Lower leg skin (tissue), 4 donors: ENCODE measurements at regions not wholly inside any gene's neighbourhood (a gene's known extent, or its start where the extent isn't known, plus 50 kb on each side); places are given as distances from the start of the nearest gene placed in this dataset.

ENCODE experiments used
- DNase-seq, 2 donors: peaks; one replicate each; pipeline ENCODE4 v3.0.0-alpha.2; 2019; ENCODE audit warnings: low spot score in 2 of 2
- H3K4me3 ChIP-seq: fragments of 200-600 bp; sonication (generic); 2 replicates; pipeline ENCODE4 v1.5.1; 2017; ENCODE audit warnings: mild to moderate bottlenecking, low read depth; ENCODE audit not compliant: poor library complexity, severe bottlenecking
- POLR2A ChIP-seq, 2 donors: fragments of 450-650 bp; IDR thresholded peaks; one replicate each; pipeline ENCODE4 v1.6.1; 2016 to 2017; ENCODE audit warnings: antibody characterized with exemption in 2 of 2, mild to moderate bottlenecking in 1 of 2, moderate library complexity in 1 of 2
- WGBS, 2 donors: methylation state at CpG; one replicate each; pipeline ENCODE4 v1.1.5; 2018; 5-methylcytosine and 5-hydroxymethylcytosine counted together
- intact Hi-C: fragments of 100-400 bp; cut with DNase I; formaldehyde crosslinking; loops from one replicate; pipeline ENCODE4 v1.15.0; 2023; ENCODE audit warnings: low total_unique reads
- TF ChIP-seq, protein P1 (sequence below), 3 donors: fragments of 450-650 bp; IDR thresholded peaks; one replicate each; pipeline ENCODE4 v1.5.1; 2016; ENCODE audit warnings: antibody characterized with exemption in 3 of 3, mild to moderate bottlenecking in 3 of 3, moderate library complexity in 2 of 3

DNA sequence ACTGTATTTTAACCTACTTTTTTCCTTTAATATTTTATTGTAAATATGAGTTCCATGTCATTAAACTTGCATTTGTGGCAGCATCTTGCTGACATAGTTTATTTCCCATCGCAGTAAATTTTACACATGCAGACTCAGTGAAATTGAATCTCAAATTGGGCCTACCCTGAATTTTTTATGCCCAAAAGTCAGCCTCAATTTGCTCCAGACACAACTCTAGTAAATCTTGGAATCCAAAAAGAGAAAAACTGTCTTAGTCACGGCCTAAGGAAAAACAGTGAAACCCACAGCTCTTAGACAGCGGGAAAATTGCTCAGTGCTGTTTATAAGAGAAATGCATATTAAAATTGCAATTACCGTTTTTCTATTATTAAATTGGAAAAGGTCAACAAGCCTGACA lies 85.3 kb upstream of the PCSK2 start:
- no peak for DNase-seq
- H3K4me3 ChIP-seq = no peak overlapping the region
- intact Hi-C loops = no loop called here
- WGBS, 2 donors = 61 to 66% methylated on average over 4 of the region's 4 CpGs
- no peak for TF ChIP-seq POLR2A (IDR thresholded peaks at IDR 0.05)
- TF ChIP-seq, protein P1, sequence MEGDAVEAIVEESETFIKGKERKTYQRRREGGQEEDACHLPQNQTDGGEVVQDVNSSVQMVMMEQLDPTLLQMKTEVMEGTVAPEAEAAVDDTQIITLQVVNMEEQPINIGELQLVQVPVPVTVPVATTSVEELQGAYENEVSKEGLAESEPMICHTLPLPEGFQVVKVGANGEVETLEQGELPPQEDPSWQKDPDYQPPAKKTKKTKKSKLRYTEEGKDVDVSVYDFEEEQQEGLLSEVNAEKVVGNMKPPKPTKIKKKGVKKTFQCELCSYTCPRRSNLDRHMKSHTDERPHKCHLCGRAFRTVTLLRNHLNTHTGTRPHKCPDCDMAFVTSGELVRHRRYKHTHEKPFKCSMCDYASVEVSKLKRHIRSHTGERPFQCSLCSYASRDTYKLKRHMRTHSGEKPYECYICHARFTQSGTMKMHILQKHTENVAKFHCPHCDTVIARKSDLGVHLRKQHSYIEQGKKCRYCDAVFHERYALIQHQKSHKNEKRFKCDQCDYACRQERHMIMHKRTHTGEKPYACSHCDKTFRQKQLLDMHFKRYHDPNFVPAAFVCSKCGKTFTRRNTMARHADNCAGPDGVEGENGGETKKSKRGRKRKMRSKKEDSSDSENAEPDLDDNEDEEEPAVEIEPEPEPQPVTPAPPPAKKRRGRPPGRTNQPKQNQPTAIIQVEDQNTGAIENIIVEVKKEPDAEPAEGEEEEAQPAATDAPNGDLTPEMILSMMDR (IDR thresholded peaks at IDR 0.05) = no peak

DNA sequence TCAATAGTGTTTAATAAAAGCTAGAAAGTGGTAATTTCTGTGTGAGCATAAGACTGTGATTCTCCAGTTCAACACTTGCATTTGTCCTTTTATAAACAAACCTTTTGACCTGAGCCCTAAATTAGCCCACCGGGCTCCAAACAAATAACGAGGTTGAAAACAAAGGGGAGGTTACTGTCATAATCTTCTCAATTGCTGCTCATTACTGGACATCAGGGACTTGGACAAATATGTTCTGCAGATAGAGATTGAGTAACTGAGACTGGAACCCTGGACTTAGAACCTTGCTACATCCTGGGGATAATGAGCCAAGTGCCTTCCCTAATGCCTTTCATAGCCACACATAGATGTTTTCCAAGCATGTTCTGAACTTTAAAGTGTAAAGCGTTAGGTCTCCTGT lies 84.2 kb upstream of the PCSK2 start:
- TF ChIP-seq, protein P1 (IDR thresholded peaks at IDR 0.05) = no peak
- no peak for TF ChIP-seq POLR2A (IDR thresholded peaks at IDR 0.05)
- no peak overlapping the region for H3K4me3 ChIP-seq
- DNase-seq = no peak
- intact Hi-C loops = no loop called here
- 76 to 77% methylated on average over 3 of the region's 3 CpGs for WGBS, 2 donors

DNA sequence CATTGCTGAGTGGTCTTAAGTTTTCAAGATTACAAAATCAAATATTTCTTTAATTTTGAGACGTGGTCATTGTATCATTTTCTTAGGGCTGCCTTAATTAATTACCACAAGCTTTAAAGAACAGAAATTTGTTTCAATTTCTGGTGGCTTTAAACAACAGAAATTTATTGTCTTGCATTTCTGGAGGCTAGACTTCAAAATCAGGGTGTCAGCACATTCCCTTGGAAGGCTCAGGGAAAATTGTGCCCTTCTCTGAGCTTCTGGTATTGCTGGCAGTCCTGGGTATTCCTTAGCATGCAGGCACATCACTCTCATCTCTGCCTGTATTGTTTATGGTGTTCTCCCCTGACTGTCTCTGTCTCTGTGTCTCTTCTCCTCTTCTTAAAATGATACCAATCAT lies 76.0 kb upstream of the PCSK2 start:
- DNase-seq = no peak
- no peak overlapping the region for H3K4me3 ChIP-seq
- 50 to 54% methylated on average over 1 of the region's 1 CpG for WGBS, 2 donors
- intact Hi-C loops = no loop called here
- TF ChIP-seq POLR2A (IDR thresholded peaks at IDR 0.05) = no peak
- TF ChIP-seq, protein P1 (IDR thresholded peaks at IDR 0.05) = no peak

DNA sequence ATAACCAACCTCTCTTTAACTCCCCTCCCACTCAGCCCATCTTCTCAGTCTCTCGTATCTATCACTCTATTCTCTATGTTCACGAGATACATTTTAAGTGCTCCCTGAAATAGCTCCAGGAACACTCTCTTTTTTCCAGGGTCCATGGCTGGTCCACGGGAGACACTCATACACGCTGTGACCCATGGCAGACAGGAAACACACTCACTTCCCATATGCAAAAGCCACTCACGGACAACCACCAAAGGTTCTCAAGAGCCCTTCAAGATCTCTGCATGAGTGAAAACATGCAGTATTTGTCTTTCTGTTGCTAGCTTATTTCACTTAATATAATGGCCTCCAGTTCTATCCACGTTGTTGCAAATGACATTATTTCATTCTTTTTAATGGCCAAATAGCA lies 71.4 kb upstream of the PCSK2 start:
- DNase-seq = no peak
- intact Hi-C loops = no loop called here
- WGBS, 2 donors = 73 to 78% methylated on average over 6 of the region's 6 CpGs
- TF ChIP-seq POLR2A (IDR thresholded peaks at IDR 0.05) = no peak
- TF ChIP-seq, protein P1 (IDR thresholded peaks at IDR 0.05) = no peak
- H3K4me3 ChIP-seq = no peak overlapping the region

DNA sequence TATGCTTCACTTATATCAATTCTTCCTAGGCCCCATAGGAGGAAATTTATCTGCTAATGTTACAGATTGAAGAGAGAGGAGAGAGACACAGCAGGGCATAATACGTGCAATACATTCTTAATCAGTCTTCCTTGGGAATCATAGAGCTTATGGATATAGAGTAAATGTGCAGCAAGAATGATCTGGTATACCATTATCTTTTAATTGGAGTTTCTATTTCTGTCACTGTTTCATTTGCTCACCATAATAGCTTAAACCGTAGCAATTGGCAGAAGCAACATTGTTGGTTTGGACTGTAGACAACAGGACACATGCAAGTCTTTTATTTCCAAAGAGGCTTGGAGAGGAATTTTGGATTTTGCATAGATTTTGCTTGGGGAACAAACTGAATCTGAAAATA lies 68.1 kb upstream of the PCSK2 start:
- DNase-seq = no peak
- TF ChIP-seq, protein P1 (IDR thresholded peaks at IDR 0.05) = no peak
- no peak for TF ChIP-seq POLR2A (IDR thresholded peaks at IDR 0.05)
- 59 to 62% methylated on average over 2 of the region's 2 CpGs for WGBS, 2 donors
- no peak overlapping the region for H3K4me3 ChIP-seq
- intact Hi-C loops = no loop called here

DNA sequence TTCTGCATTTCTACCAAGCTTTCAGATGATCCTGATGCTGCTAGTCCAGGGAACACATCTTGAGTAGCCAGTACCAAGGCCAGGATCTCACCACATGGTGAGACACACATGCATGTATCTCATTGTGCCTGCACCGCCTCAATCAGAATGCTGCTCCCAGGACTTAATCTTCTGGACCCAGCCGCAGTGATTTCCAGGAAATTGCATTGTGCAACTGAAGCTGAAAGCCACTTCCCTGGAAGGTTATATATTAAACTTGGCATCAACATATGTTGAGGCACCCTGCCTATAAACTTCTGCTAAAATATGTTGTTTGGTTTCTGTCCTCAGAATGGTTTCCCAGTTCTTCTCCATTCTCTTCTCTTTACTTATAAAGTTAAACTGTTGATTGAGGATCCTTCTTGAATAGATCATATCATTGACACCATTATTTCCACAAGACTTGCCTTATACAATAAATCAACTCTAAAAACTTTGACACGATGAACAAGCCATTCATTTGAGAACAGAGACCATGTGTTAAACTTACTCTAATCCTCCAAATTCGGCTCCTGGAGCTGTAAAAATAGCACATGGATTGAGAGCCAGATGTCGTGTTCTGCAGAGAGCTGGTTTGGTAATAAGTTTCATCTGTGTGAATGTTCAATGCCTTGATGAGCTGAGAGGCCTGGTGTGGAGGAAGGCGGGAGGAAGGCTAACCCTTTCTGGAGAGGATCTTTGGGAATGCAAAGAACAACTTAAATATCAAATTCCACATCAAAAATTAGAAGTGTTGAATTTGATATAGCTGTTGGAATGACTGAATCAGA lies 65.0 kb upstream of the PCSK2 start:
- H3K4me3 ChIP-seq = no peak overlapping the region
- no peak for DNase-seq
- WGBS, 2 donors = 28 to 35% methylated on average over 6 of the region's 6 CpGs
- intact Hi-C loops = no loop called here
- no peak for TF ChIP-seq POLR2A (IDR thresholded peaks at IDR 0.05)
- TF ChIP-seq, protein P1 (IDR thresholded peaks at IDR 0.05) = no peak
